GM21717 (cell line): ENCODE measurements at regions not wholly inside any gene's neighbourhood (a gene's known extent, or its start where the extent isn't known, plus 50 kb on each side); places are given as distances from the start of the nearest gene placed in this dataset.
"Not testable (repeated sequence)": the region's sequence is repeated elsewhere in the genome, so short reads cannot be mapped to it uniquely, and the experiment has no call there.

Experiments used
- ATAC-seq: cut with Tn5 transposase; IDR thresholded peaks from one replicate; pipeline ENCODE4 v1.9.1; 2021; ENCODE audit warnings: mild to moderate bottlenecking, moderate library complexity; ENCODE audit not compliant: unreplicated experiment

- ATAC-seq: peak; percentile 80
These were observed 109.3 kb upstream of the IFNE start for GRCh38 chr9:21591221-21592062.

DNA sequence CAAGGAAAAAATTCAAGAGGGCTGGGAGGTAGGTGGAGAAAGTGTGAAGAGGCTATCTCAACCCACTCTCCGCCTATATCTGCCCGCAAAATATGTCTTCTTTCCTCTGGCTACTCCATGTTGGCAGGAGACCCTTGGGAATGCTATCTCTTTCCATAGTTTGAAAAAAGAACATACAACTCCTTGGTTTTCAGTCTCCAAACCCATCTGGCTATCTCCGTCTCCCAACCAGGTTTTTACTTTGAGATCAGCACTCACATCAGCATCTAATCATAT lies 109.9 kb upstream of the IFNE start:
- no peak for ATAC-seq

DNA sequence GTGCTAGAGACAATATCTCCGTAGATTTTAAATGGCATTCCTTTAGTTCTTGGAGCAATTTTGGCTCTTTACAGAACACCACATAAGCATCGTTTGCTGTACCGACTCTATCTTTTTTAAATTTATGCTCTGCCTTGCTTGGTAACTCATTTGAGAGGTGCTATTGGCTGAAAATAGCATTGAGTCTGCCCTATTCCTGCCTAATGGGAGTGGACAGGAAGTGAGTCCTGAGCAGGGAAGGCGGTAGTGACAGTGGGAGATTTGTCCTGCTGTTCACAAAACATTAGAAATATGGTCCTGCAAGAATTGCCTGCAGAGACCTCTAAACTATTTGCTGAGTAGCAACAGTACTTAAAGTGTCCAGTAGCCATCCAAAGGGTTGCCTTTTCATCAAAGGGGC lies 115.2 kb upstream of the IFNE start:
- ATAC-seq: no peak

DNA sequence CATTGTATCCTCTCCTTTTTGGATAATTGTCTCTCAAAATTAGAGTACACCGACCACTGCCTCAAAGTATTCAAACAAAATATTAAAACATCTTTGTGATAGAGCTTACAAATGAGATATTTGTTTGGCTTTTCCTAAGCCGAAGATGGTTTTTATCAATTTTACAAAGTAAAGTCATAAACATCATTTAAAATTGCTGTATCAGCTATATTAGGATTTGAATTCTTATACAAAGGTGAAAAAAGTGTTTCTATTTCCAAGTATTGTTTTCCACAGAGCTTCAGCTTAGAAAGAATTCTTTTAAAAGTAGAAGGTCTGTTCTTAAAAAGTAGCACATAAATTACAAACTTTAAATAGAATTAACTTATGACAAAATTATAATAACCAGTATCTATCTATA lies 116.6 kb upstream of the IFNE start:
- no peak for ATAC-seq

DNA sequence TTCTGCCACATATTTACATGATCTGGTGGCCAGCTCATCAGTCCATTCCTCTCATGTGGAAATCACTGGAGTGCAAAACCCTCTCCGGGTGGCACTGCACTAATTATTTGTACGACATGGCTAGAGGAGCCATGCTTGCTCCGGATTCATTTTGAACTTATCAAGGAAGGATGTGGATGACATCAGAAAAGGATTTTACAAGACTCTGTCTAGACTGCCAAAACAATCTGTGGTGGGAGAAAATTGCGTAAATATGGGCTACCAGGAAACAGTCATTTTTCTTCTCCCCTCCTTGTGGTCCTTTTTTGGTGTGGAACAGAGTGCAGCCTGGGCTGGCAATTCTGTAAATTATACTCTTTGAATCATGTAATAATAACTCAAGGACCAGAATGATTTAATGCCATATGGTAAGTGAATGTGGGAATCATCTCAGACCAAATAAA lies 123.4 kb upstream of the IFNE start:
- no peak for ATAC-seq

DNA sequence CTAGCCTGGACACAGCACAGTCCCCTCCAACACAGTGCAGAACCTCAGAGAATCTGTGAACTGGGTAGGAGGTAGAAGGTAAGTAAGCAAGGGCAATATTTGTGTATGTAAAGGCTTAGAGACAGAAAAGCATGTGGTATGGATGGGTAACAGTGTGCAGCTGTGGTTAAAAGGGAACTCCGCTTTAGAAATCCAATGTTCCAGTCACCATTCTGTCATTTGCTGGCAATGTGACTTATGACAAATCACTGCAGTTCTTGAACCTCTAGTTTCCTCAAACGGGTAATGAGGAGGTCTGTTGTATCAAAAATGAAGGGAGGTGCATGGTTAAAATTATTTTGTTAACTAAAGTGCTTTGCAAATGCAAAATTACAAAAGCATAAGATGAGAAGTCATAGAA lies 125.5 kb upstream of the IFNE start:
- no peak for ATAC-seq

DNA sequence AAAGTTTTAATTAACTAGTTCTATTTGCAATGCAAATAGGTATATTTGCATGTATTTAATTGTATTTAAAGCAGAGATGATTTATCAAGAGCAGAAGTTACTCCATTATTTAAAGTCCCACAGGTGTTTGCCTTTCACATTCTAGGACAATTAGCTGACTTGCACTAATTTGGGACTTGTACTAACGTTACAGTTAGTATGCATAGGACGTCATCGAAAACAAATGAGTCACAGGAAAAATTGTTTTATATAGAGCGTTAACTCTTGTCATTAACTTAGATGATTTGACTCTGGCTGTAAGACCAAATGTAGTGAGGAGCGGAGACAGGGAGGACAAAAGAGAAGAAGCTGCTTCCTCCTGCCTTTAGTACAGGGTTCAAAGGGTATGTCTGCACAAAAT lies 126.1 kb upstream of the IFNE start:
- no peak for ATAC-seq

DNA sequence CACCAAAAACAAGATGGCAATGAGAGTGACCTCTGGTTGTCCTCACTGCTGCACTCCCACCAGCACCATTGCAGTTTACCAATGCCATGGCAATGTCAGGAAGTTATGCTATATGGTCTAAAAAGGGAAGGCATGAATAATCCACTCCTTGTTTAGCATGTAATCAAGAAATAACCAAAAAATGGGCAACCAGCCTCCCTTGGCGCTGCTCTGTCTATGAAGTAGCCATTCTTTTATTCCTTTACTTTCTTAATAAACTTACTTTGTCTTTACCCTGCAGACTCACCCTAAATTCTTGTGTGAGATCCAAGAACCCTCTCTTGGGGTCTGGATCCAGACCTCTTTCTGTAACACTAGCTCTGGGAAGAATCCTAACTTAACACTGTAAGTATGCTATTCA lies 127.4 kb upstream of the IFNE start:
- no peak for ATAC-seq

DNA sequence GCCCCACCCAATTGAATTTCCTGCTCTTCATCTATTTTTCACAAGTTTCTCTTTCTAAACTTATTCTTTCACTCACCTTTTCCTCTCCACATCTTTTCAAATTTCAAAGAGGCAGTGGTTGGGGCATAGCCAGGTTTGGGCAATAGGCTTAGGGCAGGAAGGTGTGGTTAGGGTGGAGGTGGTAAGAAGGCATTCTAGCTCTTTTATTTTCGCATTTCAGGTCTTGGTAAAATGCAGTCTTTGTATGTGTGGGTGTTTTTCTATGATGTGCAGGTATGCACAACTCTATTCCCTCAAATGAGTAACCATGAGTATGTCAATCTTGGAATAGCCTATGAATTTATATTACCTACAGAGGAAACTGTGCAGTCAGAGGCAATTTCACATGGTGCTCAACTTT lies 129.8 kb upstream of the IFNE start:
- ATAC-seq: no peak

GRCh38 chr9:21615018-21615417 lies 132.9 kb upstream of the IFNE start:
- no peak for ATAC-seq

- ATAC-seq: no peak
These were observed 133.3 kb upstream of the IFNE start for GRCh38 chr9:21615446-21615845.

GRCh38 chr9:21616082-21616778 lies 134.1 kb upstream of the IFNE start:
- no peak for ATAC-seq

DNA sequence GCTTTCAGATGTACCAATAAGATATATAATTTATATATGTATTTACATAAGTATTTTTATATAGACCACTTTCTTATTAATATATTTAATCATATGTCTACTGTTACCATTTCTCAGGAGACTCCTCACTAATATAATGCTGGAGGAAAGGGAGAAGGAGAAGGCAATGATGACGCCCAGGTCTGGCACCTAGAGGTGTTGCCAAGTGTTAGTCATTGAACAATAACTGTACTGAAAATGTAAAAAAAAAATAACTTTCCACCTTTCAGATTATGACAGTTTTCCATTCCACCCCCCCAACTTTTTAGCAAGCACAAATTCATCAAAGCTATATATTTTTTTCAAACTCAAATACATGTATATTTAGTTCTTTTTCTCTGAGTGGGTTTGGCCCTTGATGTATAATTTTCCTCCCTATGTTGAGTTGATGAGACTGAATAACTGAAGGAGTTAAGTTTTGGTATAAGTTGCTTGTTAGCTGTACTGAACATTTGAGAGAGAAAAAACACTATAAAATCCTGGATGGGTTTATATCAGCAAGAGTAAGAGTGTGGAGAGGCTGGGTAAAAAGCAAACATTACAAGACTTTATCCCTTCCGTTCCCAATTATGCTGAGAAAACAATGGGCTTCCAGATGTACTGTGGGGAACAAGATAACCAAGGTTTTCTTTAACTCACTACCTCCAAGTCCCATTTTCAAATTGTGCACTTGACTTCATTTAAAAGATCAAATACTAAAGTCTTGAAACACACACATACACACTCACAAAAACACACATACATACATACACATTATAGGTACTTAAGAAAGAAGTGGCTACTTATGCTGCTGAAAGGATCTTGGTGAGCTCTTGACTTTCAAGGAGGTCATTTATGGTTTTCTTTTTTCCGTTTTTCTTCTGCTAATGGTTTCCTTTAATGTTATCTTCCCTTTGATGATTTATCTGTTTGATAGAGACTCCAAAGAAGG lies 142.8 kb upstream of the IFNE start:
- ATAC-seq: no peak

- no peak for ATAC-seq
These were observed 144.4 kb upstream of the IFNE start for GRCh38 chr9:21626493-21626892.

DNA sequence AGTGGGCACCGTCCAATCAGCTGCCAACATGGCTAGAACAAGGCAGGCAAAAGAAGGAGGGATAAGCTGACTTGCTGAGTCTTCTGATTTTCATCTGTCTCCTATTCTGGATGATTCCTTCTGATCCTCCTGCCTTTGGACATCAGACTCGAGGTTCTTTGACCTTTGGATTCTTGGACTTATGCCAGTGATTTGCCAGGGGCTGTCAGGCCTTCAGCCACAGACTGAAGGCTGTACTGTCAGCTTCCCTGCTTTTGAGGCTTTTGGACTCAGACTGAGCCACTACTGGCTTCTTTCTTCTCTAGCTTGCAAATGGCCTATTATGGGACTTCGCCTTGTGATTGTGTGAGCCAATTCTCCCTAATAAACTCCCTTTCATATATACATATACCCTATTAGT lies 146.8 kb upstream of the IFNE start:
- not testable (repeated sequence) for ATAC-seq

DNA sequence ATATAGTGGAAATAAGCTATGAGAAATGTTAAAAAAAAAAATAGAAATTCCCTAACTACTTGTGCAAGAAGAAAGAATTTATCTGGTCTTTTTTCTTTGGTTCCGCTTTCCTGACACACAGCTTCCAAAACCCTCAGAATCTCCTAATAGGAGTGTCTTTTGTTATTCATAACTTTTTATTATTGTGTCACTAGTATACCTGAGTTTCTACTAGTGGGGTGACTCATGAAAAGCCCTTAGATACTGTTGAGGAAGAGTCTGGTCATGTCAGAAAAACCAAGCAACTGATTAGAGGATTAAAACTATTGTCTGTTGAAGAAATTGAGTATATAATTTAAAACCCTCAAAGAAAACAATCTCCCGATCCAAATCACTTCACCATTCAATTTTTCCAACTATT lies 152.8 kb upstream of the IFNE start:
- ATAC-seq: no peak

GRCh38 chr9:21638104-21638503 lies 156.0 kb upstream of the IFNE start:
- no peak for ATAC-seq

GRCh38 chr9:21653091-21653490 lies 149.3 kb upstream of the MTAP start:
- ATAC-seq: no peak

DNA sequence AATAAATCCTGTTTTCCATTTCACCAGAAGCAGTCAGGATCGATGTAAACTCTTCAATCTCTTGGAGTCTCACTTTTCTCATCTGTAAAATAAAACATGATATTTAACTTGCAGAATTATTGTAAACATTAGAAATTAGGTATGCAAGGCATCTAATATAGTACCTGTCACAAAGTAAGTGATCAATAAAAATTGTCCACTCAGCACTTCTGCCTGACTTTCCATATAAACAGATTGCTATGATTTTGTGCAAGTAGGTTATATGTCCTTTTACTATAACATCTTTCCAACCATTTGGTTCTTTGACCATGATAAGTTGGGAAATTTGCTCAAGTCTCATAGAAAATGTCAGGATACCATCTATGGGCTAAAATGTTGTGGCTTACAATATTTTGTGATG lies 148.8 kb upstream of the MTAP start:
- ATAC-seq: no peak

GRCh38 chr9:21656776-21657674 lies 145.4 kb upstream of the MTAP start:
- ATAC-seq: no peak
